Endothelial cell of umbilical vein (primary cell): ENCODE measurements at regions not wholly inside any gene's neighbourhood (a gene's known extent, or its start where the extent isn't known, plus 50 kb on each side); places are given as distances from the start of the nearest gene placed in this dataset.
A peak's percentile ranks its signal among the peaks of the same experiment; 100 is the strongest.

Source experiments
- BruUV-seq: library from RNA; stranded (reverse); fragments of 400-500 nt; replicated peaks from 2 replicates; lab custom pipeline; 2021; lab: Mats Ljungman, UMichigan
- CTCF ChIA-PET: fragments of 300-600, 350-600 bp; sonication (Branson Sonifier 250); formaldehyde crosslinking; loops from one replicate; lab custom pipeline; 2021; ENCODE audit warnings: antibody characterized with exemption, inconsistent platforms; lab: Charles Lee
- POLR2A ChIA-PET: fragments of 300-600, 350-600 bp; sonication (Branson Sonifier 250); formaldehyde crosslinking; loops from one replicate; lab custom pipeline; 2021; ENCODE audit warnings: antibody characterized with exemption, inconsistent platforms; lab: Charles Lee
- DNase-seq: peaks from one replicate; pipeline ENCODE4 v3.0.0-alpha.2; 2011; ENCODE audit warnings: low read depth, low spot score
- FAIRE-seq: peaks from 2 replicates; lab custom pipeline; 2011; peaks lifted over from hg19 to GRCh38; lab: Jason Lieb, UNC
- H2AFZ ChIP-seq: 2 replicates; pipeline ENCODE4 v1.6.0; 2012; ENCODE audit warnings: low read depth, low read length, control low read depth, inconsistent platforms
- H3K27ac ChIP-seq: 2 replicates; pipeline ENCODE4 v1.5.1; 2011; ENCODE audit warnings: low read depth, mild to moderate bottlenecking, control low read depth, low read length, moderate library complexity; ENCODE audit not compliant: insufficient read depth
- H3K27me3 ChIP-seq, 2 experiments: 2 replicates each; pipeline versions ENCODE4 v1.6.0 to v1.6.1; 2011; ENCODE audit warnings: low read length in 2 of 2, mixed read lengths in 1 of 2; ENCODE audit not compliant: control insufficient read depth in 2 of 2, insufficient read depth in 2 of 2
- H3K36me3 ChIP-seq, 2 experiments: 2 replicates in 1 of 2; 3 replicates in 1 of 2; pipeline ENCODE4 v1.5.1; 2011; ENCODE audit warnings: low read length in 2 of 2, mild to moderate bottlenecking in 1 of 2, moderate library complexity in 1 of 2; ENCODE audit not compliant: control insufficient read depth in 2 of 2, insufficient read depth in 2 of 2; ENCODE audit errors: extremely low read depth in 1 of 2
- H3K4me1 ChIP-seq: 3 replicates; pipeline ENCODE4 v1.5.1; 2011; ENCODE audit warnings: mild to moderate bottlenecking, low read length; ENCODE audit not compliant: control insufficient read depth, insufficient read depth; ENCODE audit errors: extremely low read depth
- H3K4me2 ChIP-seq: 2 replicates; pipeline ENCODE4 v1.6.1; 2011; ENCODE audit warnings: low read length, control low read depth, mixed read lengths; ENCODE audit not compliant: insufficient read depth
- H3K4me3 ChIP-seq, 3 experiments: fragments of 200-600 bp in 1 of 3; sonication (generic), shearing (Covaris generic) in 1 of 3; replicated peaks in 1 of 3; 2 replicates each; pipeline ENCODE4 v1.5.1; 2011 to 2016; ENCODE audit warnings: control low read depth in 3 of 3, low read length in 3 of 3, mild to moderate bottlenecking in 2 of 3, inconsistent platforms in 1 of 3, low read depth in 1 of 3, moderate library complexity in 1 of 3; ENCODE audit not compliant: insufficient read depth in 1 of 3
- H3K79me2 ChIP-seq: 2 replicates; pipeline ENCODE4 v1.6.0; 2012; ENCODE audit warnings: low read length, inconsistent platforms; ENCODE audit not compliant: control insufficient read depth, insufficient read depth
- H3K9ac ChIP-seq: replicated peaks from 2 replicates; pipeline ENCODE3; 2011; ENCODE audit warnings: low read length, control low read depth; ENCODE audit not compliant: insufficient read depth; ENCODE audit errors: extremely low read depth
- H3K9me1 ChIP-seq: replicated peaks from 3 replicates; pipeline ENCODE4 v1.6.0; 2011; ENCODE audit warnings: mild to moderate bottlenecking, low read length; ENCODE audit not compliant: control insufficient read depth, insufficient read depth; ENCODE audit errors: extremely low read depth
- H3K9me3 ChIP-seq: replicated peaks from 2 replicates; pipeline ENCODE4 v1.5.1; 2012; ENCODE audit warnings: low read length, inconsistent platforms; ENCODE audit not compliant: control insufficient read depth, insufficient read depth
- H4K20me1 ChIP-seq: replicated peaks from 2 replicates; pipeline ENCODE3; 2011; ENCODE audit warnings: mild to moderate bottlenecking, low read length; ENCODE audit not compliant: control insufficient read depth, insufficient read depth; ENCODE audit errors: extremely low read depth
- CTCF ChIP-seq, 2 donors: IDR thresholded peaks; 1 replicate in 1 of 2; 2 replicates in 1 of 2; pipeline ENCODE4 v1.5.1; 2011; ENCODE audit warnings: low read length in 2 of 2, mild to moderate bottlenecking in 2 of 2, moderate library complexity in 2 of 2, control low read depth in 1 of 2, inconsistent platforms in 1 of 2, low read depth in 1 of 2; ENCODE audit not compliant: insufficient read depth in 1 of 2; ENCODE audit errors: extremely low read depth in 1 of 2
- EZH2 ChIP-seq: IDR thresholded peaks from 2 replicates; pipeline ENCODE4 v1.6.1; 2012; ENCODE audit warnings: borderline replicate concordance, low read depth, mild to moderate bottlenecking, moderate library complexity, low read length, inconsistent platforms; ENCODE audit not compliant: severe bottlenecking
- FOS ChIP-seq: IDR thresholded peaks from 2 replicates; pipeline ENCODE4 v1.6.1; 2011; ENCODE audit warnings: mild to moderate bottlenecking, low read length, moderate library complexity, borderline replicate concordance; ENCODE audit not compliant: insufficient read depth
- GATA2 ChIP-seq: IDR thresholded peaks from 2 replicates; pipeline ENCODE4 v1.7.0; 2011; ENCODE audit warnings: low read depth, mild to moderate bottlenecking, moderate library complexity, mixed read lengths, low read length; ENCODE audit not compliant: insufficient read length, insufficient read depth
- JUN ChIP-seq: IDR thresholded peaks from 2 replicates; pipeline ENCODE4 v1.6.1; 2011; ENCODE audit warnings: borderline replicate concordance, low read depth; ENCODE audit not compliant: insufficient read length, insufficient read depth
- MAX ChIP-seq: IDR thresholded peaks from 2 replicates; pipeline ENCODE4 v1.6.1; 2011; ENCODE audit not compliant: insufficient read depth, insufficient read length
- MYC ChIP-seq: IDR thresholded peaks from one replicate; pipeline ENCODE4 v1.6.1; 2011; ENCODE audit warnings: mild to moderate bottlenecking, low read depth, low read length
- POLR2A ChIP-seq: IDR thresholded peaks from 2 replicates; pipeline ENCODE4 v1.6.1; 2012; ENCODE audit warnings: low read depth, mild to moderate bottlenecking, control low read depth, low read length
- POLR2AphosphoS5 ChIP-seq: IDR thresholded peaks from 2 replicates; pipeline ENCODE4 v1.6.1; 2012; ENCODE audit warnings: low read depth, mild to moderate bottlenecking, control low read depth, low read length, moderate library complexity; ENCODE audit not compliant: insufficient read depth
- dilution Hi-C: fragments of 300-500 bp; cut with MboI; formaldehyde crosslinking; loops from one replicate; pipeline ENCODE4 v1.15.0; 2019; ENCODE audit warnings: low sequenced_read_pairs; ENCODE audit not compliant: extremely low pct_ligation_motif_present
- intact Hi-C: fragments of 100-400 bp; cut with micrococcal nuclease; formaldehyde crosslinking; loops from one replicate; pipeline ENCODE4 v1.10.0; 2022

GRCh38 chr12:75606151-75606550 is 94.7 kb upstream of the KRR1 start:
- Histone ChIP-seq H3K79me2 (no peaks in the 10 kb centered on the region), H3K27ac (no peak overlapping the region), H3K36me3 (no peaks in the 10 kb centered on the region), H3K4me1 (peaks cover 4% of the 10 kb centered on the region), H3K4me2 (no peak overlapping the region), H3K27me3 (no peaks in the 10 kb centered on the region), H3K4me3 (no peak overlapping the region), H3K9me3 (no peaks in the 10 kb centered on the region), H2AFZ (no peak overlapping the region), H3K9me1 (no peaks in the 10 kb centered on the region), H4K20me1 (no peaks in the 10 kb centered on the region), H3K9ac (no peak overlapping the region)
- CTCF ChIA-PET: interaction anchor here (0.7 to 1.4 kb wide), 5 partner anchors 9 to 425 kb away, joined by 3 to 4 read pairs (median 3); partner anchors contain the start of gene PHLDA1
- FAIRE-seq (no peak), DNase-seq (peak; percentile 66)
- no TSS peak for BruUV-seq
- dilution Hi-C loops: no loop called here
- intact Hi-C loops: no loop called here
- TF ChIP-seq POLR2AphosphoS5 (no peak), EZH2 (no peak), GATA2 (no peak), FOS (no peak), CTCF (IDR thresholded peaks at IDR 0.05; ENCODE audit: extremely low read depth in 1 of 2, insufficient read depth in 1 of 2, low read depth in 1 of 2, low read length in 2 of 2) (no peak), MAX (no peak), JUN (no peak), MYC (no peak), POLR2A (no peak)
- POLR2A ChIA-PET: no interaction called here
